Astrocyte of the spinal cord (primary cell): ENCODE measurements at regions not wholly inside any gene's neighbourhood (a gene's known extent, or its start where the extent isn't known, plus 50 kb on each side); places are given as distances from the start of the nearest gene placed in this dataset.

ENCODE experiments used
- DNase-seq: peaks from one replicate; pipeline ENCODE4 v3.0.0; 2011; ENCODE audit warnings: low read depth, low spot score
- H3K4me3 ChIP-seq: 2 replicates; pipeline ENCODE4 v1.5.1; 2011; ENCODE audit warnings: low read depth, mild to moderate bottlenecking, low read length, moderate library complexity
- CTCF ChIP-seq: IDR thresholded peaks from 2 replicates; pipeline ENCODE4 v1.5.1; 2012; ENCODE audit warnings: low read depth, mild to moderate bottlenecking, low read length, inconsistent platforms
- in situ Hi-C: cut with HindIII; loops from 2 replicates; pipeline ENCODE4 v1.10.0; 2017; ENCODE audit warnings: low sequenced_read_pairs

- TF ChIP-seq CTCF, result no peak
- H3K4me3 ChIP-seq, result no peak overlapping the region
- no peak for DNase-seq
- in situ Hi-C loops, result no loop called here
Observed at GRCh38 chr3:40669176-40669575, 144.4 kb downstream of the ZNF621 start.

- no peak overlapping the region for H3K4me3 ChIP-seq
- DNase-seq, result no peak
- TF ChIP-seq CTCF, result no peak
- in situ Hi-C loops, result no loop called here
Observed at GRCh38 chr3:40672861-40673260, 148.1 kb downstream of the ZNF621 start.

- in situ Hi-C loops, result no loop called here
- H3K4me3 ChIP-seq, result no peak overlapping the region
- TF ChIP-seq CTCF, result no peak
- DNase-seq, result no peak
Observed at GRCh38 chr3:40677321-40677720, 152.6 kb downstream of the ZNF621 start.

GRCh38 chr3:40677749-40678148, 153.0 kb downstream of the ZNF621 start:
- no peak overlapping the region for H3K4me3 ChIP-seq
- DNase-seq, result no peak
- in situ Hi-C loops, result no loop called here
- TF ChIP-seq CTCF, result no peak

- no peak overlapping the region for H3K4me3 ChIP-seq
- no peak for TF ChIP-seq CTCF
- in situ Hi-C loops, result no loop called here
- DNase-seq, result no peak
Observed at GRCh38 chr3:40679290-40679689, 154.5 kb downstream of the ZNF621 start.

GRCh38 chr3:40680685-40681657, 156.2 kb downstream of the ZNF621 start:
- TF ChIP-seq CTCF, result no peak
- no peak for DNase-seq
- in situ Hi-C loops, result no loop called here
- H3K4me3 ChIP-seq, result no peak overlapping the region
